Head of caudate nucleus (tissue), 42 donors: ENCODE measurements at regions not wholly inside any gene's neighbourhood (a gene's known extent, or its start where the extent isn't known, plus 50 kb on each side); places are given as distances from the start of the nearest gene placed in this dataset.
A peak's percentile ranks its signal among the peaks of the same experiment; 100 is the strongest.
"Not testable (repeated sequence)": the region's sequence is repeated elsewhere in the genome, so short reads cannot be mapped to it uniquely, and the experiment has no call there.

Experiments used
- DNase-seq, 42 donors: peaks; one replicate each; pipeline versions ENCODE4 v3.0.0 to v3.0.0-alpha.2; 2020 to 2021; ENCODE audit warnings: mixed read lengths in 7 of 42
- intact Hi-C: fragments of 100-400 bp; cut with DNase I; formaldehyde crosslinking; loops from one replicate; pipeline ENCODE4 v1.15.0; 2022

DNA sequence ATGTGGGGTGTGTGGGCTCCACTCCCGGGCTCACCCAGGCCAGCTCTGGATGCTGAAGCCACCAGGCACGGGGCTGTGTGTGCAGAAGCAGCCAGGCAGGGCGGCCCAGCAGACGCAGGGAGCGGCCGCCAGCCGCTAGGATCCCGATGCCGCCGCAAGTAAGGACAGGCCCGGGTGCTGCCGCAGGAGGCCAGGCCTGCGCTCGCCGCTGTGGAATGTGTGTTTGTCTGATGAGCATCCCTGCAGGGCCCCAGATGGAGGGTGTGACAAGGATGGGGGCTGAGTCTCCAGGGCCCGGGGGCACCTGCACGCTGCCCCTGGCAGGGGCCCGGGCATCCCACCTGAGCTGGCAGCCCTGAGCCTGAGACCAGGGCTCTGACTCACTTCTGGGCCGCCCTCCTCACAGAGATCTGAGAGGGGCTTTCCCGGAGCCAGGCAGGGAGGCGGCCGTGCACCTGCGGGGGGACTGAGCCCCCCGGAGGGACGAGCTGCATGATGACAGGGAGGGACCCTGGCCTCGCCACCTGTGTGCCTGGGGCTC lies 101.5 kb downstream of the FOXL3 start:
- intact Hi-C loops, result no loop called here
- DNase-seq, result peak in 9 of 42 donors; percentile 1 to 19 (median 9)

DNA sequence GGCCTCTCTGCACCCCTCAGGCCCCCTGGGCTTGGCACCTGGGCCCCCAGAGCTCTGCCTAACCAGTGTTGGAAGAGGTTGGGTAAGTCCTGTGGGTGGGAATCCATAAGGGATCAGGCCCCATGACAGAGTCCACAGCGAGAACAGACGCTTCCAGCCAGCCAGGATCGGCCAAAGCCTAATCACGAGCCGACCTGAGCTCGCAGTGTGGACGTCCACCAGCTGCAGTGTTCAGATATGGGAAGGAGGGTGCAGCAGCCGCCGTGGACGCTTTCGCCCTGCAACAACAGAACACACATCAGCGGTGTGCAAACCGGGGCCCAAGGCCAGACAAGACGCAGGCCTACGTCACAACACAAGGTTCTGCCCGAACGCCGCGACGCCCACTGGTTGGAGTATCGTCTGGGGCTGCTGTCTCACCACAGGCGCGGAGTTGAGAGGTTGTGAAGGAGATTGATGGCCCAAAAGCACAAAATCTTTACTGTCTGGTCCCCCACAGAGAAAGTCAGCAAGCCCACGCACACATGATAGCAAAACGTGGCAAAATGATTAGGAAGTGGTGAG lies 102.1 kb downstream of the FOXL3 start:
- intact Hi-C loops, result no loop called here
- peak in 10 of 42 donors; percentile 2 to 28 (median 12) for DNase-seq

DNA sequence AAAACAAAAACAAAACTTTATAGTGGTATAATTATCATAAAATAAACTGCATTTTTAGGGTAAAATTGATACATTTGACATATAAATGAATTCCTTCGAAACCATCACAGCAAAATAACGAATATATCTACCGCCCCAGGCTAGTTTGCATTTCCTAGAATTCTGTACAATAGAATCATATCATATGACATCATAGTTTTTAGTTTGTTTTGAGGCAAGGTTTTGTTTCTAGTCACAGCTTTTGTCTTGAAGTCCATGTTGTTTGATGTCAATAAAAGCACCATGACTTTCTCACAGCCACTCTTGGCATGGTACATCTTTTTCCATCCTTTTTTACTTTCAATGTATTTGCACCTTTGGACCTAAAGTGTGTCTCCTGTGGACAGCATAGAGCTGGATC lies 102.9 kb downstream of the FOXL3 start:
- intact Hi-C loops, result no loop called here
- no peak for DNase-seq

DNA sequence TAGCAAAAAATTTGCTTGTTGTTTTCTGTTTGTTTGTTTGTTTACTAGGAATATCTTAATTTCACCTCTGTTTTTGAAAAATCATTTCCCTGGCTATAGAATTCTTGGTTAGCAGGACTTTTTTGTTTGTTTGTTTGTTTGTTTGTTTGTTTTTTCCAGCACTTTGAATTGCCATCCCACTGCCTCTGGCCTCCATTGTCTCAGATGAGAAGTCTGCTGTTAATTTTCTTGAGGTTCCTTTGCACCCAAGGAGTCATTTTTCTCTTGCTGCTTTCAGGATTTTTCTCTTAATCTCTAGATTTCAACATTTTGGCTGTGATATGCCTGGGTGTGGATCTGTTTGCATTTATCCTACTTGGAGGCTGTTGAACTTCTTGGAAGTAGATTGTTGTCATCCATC lies 105.7 kb downstream of the FOXL3 start:
- DNase-seq, result no peak
- intact Hi-C loops, result no loop called here

DNA sequence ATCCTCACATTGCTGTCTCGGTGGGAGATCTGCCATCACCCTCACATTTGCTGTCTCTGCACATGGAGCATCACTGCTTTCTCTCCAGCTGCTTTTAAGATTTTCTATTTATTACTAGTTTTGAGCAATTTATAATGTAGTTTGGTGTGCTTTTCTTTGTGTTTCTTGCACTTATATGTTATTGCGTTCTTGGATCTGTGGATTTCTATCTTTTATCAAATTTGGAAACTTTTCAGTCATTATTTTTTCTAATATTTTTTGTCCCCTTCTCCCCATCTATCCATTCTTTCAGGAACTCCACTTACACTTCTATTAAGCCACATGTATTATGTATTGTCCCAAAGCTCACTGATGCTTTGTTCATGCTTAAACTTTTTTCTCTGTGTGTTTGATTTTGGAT lies 108.9 kb downstream of the FOXL3 start:
- intact Hi-C loops, result no loop called here

DNA sequence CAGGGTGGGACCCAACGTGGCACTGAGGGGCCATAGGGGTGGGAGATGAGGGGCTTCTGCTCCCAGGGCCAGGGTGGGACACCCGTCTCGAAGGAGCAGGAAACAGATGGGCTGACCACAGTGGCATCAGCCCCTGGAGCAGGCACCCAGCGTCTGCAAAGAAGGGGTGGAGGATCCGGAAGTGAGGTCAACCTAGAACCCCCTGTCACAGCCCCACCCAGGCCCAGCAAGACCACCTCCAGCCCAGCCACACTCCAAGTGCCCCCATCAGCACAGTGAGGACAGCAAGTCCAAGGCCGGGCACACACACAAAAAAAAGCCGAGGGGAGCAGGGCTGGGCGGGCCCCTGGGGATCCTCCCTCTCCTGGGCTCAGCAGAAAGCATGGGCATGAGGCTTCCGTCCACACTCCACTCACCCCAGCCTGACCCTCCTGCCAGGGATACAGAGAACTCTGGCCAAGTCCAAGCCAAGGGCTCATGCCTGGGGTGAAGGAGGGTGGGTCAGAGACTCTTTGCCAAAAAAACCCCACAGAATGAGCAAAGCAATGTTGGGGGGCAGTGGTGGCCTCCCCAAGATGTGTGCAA lies 111.0 kb downstream of the FOXL3 start:
- DNase-seq, result peak in 7 of 42 donors; percentile 1 to 25 (median 4)
- intact Hi-C loops, result no loop called here

More for the DNA sequence above, 108.9 kb downstream of the FOXL3 start:
- DNase-seq, result no peak

DNA sequence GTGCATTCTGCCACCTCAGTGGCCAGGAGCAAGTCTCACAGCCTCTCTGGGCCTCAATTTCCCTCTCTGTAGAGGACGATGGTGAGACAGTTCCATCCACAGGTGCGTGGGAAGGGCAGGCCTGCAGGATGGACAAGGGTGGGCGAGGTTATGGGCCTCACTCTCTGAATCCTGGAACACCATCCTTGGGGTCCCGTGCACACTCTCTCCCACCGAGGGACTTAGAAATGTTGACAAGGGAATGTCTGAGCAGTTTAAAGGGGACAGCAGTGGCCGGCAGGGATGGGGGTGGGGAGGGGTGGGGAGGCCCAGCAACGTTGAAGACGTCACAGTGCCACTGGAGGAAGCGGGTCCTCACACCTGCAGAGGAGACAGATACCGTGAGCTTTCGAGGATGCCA lies 111.5 kb downstream of the FOXL3 start:
- DNase-seq, result peak in 1 of 42 donors; percentile 4
- intact Hi-C loops, result no loop called here

DNA sequence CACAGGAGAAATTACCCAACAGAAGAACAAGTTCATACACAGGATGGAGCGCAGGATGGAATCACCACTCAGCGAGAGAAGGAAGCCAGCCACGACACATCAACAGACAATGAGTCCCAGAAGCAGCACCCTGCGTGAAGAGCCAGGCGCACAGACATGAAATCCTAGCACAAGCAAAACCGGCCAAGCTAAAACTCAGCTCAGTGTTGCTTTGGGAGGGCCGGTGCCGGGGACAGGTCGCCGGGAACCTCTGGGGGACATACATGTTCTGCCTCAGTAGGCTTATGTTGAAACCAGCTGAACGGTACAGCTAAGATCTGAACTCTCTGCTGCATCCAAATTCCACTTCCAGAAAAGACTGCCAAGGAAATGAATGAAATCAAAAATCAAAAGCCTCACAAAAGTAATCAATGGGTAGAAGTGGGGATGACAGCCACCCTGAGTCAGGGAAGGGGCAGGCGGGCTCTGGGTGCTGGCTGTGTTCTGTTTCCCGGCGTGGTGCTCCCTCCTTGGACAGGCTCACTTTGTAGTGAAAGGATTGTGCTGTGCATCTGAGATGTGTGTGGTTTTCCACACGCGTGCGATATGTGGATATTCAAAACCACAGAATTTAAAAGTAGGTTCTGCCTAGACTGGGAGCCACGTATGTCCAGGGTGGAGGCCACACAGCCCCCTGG lies 114.7 kb downstream of the PDGFA start:
- intact Hi-C loops, result no loop called here
- peak in 8 of 42 donors; percentile 3 to 28 (median 9) for DNase-seq

DNA sequence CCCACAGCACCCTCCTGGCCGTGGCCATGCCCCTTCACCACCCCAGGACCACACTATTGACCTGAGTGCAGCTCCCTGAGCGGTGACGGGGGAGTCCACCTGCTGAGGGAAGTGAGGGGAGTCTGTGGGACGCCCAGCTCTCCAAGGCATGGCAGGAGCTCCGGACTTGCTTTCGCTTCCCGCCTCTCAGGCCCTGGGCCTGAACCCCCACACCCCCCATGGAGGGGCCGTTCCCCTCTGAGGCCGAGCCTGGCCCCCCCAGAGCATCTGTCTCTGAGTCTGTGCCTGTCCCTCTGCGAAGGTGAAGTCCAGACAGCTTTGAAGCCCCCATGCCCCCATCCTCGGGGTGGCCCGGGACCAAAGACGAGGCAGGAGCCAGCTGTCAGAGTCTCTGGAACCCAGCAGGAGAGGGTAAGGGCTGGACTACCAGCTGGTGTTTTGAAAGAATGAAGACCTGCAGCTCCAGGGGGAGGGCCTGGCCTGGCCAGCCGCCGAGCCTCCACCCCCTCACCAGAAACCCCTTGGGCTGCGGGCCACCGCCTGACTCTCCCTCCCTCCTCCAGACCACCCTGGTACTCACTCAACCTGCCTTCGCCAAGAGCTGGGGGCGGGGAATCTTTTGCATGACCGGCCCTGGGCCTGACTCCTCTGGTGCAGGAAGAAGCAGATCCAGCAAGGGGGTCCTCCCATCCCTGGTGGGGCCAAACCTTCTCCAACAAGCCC lies 114.0 kb downstream of the PDGFA start:
- intact Hi-C loops, result no loop called here
- peak in 10 of 42 donors; percentile 1 to 41 (median 12) for DNase-seq

DNA sequence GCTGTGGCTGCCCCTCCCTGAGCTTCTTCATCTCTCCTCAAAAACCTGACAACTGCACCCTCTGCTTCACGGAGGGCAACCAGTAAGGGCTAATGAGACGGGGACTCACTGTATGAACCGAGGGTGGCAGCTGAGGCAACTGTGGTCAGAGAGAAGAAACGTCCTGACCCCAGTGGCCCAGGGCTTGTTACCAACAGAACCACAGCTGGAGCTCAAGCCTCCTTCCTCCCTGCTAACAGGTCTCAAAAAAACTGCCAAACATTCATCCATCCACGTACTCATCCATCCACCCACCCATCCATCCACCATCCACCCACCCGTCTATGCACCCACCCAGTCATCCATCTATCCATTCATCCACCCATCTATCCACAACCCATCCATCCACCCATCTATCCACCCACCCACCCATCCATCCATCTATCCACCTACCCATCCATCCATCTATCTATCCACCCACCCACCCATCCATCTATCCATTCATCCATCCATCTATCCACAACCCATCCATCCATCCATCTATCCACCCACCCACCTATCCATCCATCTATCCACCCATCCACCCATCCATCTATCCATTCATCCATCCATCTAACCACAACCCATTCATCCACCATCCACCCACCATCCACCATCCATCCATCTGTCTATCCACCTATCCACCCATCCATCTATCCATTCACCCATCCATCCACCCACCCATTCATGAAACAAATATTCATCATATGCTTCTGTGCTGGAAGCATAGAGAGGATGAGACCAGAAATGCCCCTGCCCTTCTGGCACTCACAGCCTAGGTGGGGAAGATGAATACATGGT lies 111.7 kb downstream of the PDGFA start:
- DNase-seq, result peak in 6 of 42 donors; percentile 3 to 13 (median 8)

DNA sequence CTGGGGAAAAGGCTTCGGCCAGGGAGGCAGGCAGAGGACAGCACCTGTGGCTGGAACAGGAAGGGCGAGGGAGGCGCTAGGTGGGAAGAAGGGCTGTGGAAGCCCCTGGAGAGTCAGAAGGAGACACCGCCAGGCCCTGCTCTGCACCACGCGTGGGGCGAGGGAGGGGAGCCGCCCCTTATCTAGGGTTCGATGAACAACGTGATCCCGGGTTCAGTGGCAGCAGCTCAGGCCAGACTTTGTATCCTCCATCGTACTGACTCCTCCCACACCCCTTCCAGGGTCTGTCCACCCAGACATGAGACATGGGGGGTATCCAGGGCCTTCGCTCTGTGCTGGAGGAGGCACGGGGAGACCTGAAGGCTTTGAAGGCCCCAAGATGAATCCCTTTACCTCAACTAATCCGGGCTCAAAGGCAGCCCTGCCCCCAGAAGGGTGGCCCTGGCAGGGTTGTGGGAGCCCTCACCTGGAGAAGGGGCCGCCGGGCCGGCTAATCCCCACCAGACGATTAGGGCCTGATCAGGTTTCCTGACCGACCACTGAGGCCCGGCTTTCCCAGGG lies 110.8 kb downstream of the PDGFA start:
- intact Hi-C loops, result no loop called here
- peak in 8 of 42 donors; percentile 1 to 23 (median 6) for DNase-seq

More for the DNA sequence above, 111.7 kb downstream of the PDGFA start:
- intact Hi-C loops, result no loop called here

DNA sequence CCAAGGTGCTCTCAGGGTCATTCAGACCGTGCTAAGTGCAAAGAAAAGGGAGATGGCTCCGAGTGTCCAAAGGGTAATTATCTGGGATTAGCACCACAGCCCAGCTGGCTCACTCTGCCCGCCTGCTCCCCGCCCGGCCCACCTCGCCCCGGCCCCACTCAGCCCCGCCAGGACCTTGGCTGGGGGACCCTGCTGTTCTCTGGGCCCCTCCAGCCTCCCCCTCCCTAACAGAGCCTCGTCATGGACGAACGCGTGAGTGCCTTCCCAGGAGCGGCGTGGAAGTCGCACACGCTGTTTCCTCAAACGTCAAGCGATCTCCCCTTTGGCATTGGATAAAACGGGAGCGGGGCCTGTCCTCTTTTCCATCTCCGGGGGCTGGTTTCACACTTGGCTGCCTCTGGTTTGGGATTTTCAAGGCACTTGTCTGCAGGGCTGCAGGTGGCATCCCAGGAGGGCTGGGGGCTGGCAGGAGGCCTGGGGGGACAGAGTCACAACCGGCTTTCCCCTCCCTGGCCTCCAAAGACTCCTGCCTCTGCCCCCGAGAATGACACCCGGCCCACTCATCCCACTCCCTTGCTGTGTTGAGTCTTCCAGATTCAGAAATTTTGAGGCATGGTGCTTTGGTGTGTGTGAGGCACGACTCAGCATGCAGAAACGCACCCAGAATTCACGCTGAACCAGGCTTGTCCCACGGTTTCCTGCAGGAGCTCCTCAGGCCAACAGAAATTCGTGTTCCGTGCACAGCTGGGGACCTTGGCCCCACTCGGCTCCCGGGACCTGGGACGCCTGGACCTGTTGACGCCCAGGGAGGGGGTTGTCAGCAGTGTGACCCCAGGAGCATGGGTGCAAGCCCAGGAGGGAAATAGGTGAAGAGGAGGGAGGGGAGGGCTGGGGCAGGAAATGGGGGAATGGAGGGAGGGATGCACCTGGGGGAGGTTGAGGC lies 110.0 kb downstream of the PDGFA start:
- intact Hi-C loops, result no loop called here
- DNase-seq, result peak in 9 of 42 donors; percentile 7 to 33 (median 10)

DNA sequence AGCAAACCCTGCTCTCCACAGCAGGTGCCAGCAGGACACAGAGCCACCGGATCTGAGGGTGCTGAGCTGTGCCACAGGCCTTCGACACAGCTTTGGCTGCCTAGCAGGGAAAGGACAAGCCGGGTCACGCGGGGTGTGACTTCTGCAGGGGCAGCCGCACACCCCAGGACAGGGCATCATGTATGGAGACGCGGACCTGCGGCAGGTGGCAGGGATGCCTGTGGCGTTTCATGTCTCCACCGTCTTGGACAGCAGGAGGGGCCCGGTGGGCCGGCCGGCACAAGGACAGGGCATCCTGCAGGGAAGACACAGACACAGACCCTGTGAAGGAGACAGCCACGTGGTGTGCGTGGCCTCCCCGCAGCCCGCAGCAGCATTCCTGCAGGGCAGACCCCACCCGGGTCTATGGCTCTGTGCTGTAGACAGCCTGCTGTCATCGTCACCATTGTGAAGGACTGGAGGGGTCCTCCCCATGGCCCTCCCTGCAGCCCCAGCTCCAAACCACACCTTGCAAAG lies 109.2 kb downstream of the PDGFA start:
- DNase-seq, result peak in 9 of 42 donors; percentile 2 to 39 (median 12)
- intact Hi-C loops, result no loop called here

DNA sequence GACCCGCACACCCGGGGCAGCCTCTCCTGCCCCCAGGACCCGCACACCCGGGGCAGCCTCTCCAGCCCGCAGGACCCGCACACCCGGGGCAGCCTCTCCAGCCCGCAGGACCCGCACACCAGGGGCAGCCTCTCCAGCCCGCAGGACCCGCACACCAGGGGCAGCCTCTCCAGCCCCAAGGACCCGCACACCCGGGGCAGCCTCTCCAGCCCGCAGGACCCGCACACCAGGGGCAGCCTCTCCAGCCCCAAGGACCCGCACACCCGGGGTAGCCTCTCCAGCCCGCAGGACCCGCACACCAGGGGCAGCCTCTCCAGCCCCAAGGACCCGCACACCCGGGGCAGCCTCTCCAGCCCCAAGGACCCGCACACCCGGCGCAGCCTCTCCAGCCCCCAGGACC lies 108.5 kb downstream of the PDGFA start:
- intact Hi-C loops, DNase-seq: not testable (repeated sequence)

DNA sequence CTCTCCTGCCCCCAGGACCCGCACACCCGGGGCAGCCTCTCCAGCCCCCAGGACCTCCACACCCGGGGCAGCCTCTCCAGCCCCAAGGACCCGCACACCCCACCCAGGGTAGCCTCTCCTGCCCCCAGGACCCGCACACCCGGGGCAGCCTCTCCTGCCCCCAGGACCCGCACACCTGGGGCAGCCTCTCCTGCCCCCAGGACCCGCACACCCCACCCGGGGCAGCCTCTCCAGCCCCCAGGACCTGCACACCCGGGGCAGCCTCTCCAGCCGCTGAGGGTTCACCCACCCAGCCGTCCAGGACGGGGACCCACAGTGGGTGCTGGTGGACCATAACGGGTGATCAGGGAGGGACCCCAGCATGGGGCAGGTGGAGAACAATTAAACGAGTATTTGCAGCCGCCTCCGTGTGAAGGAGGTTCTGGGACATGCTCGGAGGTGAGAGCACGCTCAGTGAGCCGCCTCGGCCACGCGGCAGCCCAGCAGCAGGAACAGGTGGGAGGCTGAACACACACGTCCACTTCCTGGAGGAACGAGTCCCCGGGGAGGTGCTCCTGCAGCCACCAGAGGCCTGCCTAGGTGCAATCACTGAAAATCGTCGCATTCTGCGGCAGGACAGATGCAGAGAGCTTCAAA lies 107.9 kb downstream of the PDGFA start:
- DNase-seq, result peak in 6 of 42 donors; percentile 4 to 27 (median 14)
- intact Hi-C loops, result no loop called here

DNA sequence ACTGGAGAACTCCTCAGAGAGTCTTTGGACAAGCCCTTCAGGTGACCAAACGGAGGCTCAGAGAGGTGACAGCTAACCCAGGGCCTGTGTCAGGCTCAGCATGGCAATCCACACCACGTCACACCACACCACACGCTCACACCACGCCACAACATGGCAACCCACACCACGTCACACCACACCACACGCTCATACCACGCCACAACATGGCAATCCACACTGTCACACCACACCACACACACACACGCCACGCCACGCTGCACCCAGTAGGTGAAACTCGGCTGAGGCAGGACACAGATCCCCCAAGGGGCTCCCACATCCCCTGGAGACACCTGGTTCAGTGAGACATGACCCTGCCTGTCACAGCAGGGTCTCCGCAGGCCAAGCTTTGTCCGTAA lies 107.3 kb downstream of the PDGFA start:
- peak in 4 of 42 donors; percentile 4 to 19 (median 10) for DNase-seq
- intact Hi-C loops, result no loop called here
